Activated CD8-positive, alpha-beta T cell treated with anti-CD3 and anti-CD28 coated beads, Interleukin-2, amount 10 ng/mL, durations not matched to agents 7 days and 5 days (primary cell): ENCODE measurements at regions not wholly inside any gene's neighbourhood (a gene's known extent, or its start where the extent isn't known, plus 50 kb on each side); places are given as distances from the start of the nearest gene placed in this dataset.

Source experiments
- ATAC-seq: fragments of 150-1000 bp; cut with Tn5 transposase; one replicate; pipeline ENCODE4 v1.10.0; 2021; ENCODE audit warnings: moderate library complexity
- CTCF ChIA-PET: fragments of 350-600 bp; sonication (Branson Sonifier 250); formaldehyde crosslinking; loops from one replicate; lab custom pipeline; 2021; ENCODE audit warnings: antibody characterized with exemption; lab: Charles Lee
- POLR2A ChIA-PET: fragments of 350-600 bp; sonication (Branson Sonifier 250); formaldehyde crosslinking; loops from one replicate; lab custom pipeline; 2021; ENCODE audit warnings: antibody characterized with exemption; lab: Charles Lee
- DNase-seq: peaks from one replicate; pipeline ENCODE4 v3.0.0-alpha.2; 2020
- H3K27ac Mint-ChIP-seq: one replicate; pipeline ENCODE4 v1.8.0; 2021; ENCODE audit warnings: mild to moderate bottlenecking, mixed read lengths
- H3K27me3 Mint-ChIP-seq: one replicate; pipeline ENCODE4 v1.8.0; 2021; ENCODE audit warnings: low read depth, mixed read lengths
- H3K36me3 Mint-ChIP-seq: one replicate; pipeline ENCODE4 v1.8.0; 2021; ENCODE audit warnings: low read depth, mixed read lengths
- H3K4me1 Mint-ChIP-seq: one replicate; pipeline ENCODE4 v1.8.0; 2021; ENCODE audit warnings: low read depth, mixed read lengths
- H3K4me3 Mint-ChIP-seq: one replicate; pipeline ENCODE4 v1.8.0; 2021; ENCODE audit warnings: mild to moderate bottlenecking, mixed read lengths
- H3K9me3 Mint-ChIP-seq: one replicate; pipeline ENCODE4 v1.8.0; 2022; ENCODE audit warnings: mixed read lengths; ENCODE audit not compliant: insufficient read depth

DNA sequence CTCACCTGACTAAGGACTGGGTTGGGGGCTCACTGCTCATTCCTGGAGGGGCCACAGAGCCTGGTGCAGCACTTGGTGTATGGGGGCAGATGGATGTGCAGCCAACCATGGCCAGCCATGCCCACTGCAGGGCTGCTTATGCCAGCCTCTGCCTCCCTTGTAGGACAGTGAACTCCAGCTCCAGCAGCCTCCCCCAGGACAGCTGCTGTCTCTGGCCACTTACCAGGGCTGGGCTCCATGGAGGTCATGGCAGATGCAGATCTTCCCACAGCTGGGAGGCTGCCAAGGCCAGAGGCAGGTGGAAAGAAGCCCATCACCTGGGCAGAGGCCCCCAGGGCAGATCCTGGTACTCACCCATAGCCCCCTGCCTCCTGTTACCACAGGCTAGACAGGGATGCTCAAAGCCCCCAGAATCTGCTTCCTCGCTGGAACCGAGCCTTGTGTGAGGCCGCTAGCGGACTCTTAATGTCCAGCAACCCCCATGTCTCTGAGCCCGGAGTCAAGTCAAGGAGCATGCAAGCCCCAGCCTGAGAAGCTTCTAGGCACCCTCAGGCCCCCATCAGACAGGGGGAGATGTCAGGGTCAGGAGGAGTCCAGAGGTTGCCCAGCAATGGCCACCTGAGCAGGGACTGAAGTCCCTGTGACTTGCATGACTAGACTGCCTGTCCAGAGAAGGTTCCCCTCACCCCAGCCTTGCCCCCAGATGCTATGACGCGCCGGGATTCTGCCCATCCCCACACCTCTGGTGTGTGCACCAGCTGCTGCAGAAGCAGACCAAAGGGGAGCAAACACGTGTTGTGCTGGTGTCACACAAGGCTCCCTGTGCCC is 123.6 kb downstream of the TWIST2 start:
- no peak for ATAC-seq
- no peak overlapping the region for H3K27ac Mint-ChIP-seq
- H3K9me3 Mint-ChIP-seq: peaks cover 9% of the 10 kb centered on the region
- H3K4me3 Mint-ChIP-seq: no peak overlapping the region
- H3K36me3 Mint-ChIP-seq: no peaks in the 10 kb centered on the region
- no peaks in the 10 kb centered on the region for H3K4me1 Mint-ChIP-seq
- CTCF ChIA-PET: interaction anchor here (1.0 kb wide), 1 partner anchor 21 kb away, joined by 3 read pairs; no protein-coding TSS in a partner anchor
- DNase-seq: no peak
- POLR2A ChIA-PET: no interaction called here
- peaks cover 4% of the 10 kb centered on the region for H3K27me3 Mint-ChIP-seq

DNA sequence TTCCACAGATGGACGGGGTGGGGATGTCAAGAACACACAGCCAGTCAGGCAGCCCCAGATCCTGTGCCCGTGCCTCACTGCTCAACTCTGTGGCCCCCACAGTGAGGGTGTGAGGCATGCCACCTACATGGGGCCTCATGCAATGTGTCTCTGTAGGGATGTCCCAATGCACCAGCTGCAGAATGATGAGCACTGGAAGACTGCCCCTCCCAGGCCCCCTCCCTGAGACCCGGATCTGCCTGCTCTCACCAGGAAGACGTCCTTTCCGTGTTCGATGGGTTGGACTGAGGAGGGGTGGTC is 124.2 kb downstream of the TWIST2 start:
- H3K4me3 Mint-ChIP-seq: no peak overlapping the region
- no peak for ATAC-seq
- H3K27ac Mint-ChIP-seq: no peak overlapping the region
- no peak for DNase-seq
- CTCF ChIA-PET: no interaction called here
- peaks cover 9% of the 10 kb centered on the region for H3K9me3 Mint-ChIP-seq
- H3K36me3 Mint-ChIP-seq: no peaks in the 10 kb centered on the region
- POLR2A ChIA-PET: no interaction called here
- H3K27me3 Mint-ChIP-seq: peaks cover 4% of the 10 kb centered on the region
- no peaks in the 10 kb centered on the region for H3K4me1 Mint-ChIP-seq

DNA sequence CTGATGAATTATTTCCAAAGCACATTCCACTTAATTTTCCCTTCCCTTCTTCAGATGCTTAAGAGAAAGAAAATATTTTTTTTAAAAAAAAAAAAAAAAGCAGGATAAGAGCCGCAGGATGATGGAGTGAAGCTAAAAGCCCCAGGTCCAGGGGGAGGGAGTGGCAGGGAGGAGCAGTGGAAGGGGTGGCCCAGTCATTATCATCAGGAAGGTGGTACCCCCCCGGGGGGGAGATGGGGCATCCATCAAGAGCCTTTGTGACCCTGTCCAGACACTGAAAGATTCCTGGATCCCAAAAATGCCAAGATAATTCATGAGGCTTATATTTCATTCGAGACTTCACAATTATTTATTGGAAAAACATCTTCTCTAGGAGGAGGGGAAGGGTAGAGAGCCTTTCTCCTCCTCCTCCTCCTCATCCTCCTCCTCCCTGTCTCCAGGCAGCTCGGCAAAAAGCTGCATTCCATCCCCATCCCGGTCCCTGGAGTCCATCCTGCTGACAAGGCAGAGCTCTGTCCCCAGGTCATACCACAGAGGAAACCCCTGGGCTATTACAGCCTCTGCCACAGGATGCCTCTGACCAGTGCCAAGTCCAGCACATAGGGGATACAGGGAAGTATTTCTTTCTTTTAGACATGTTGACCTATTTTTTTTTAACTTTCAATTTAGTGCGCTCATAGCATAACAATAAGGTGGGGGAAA is 125.3 kb downstream of the TWIST2 start:
- ATAC-seq (no peak), DNase-seq (no peak)
- Mint-ChIP-seq H3K27ac (no peak overlapping the region), H3K4me1 (no peaks in the 10 kb centered on the region), H3K36me3 (no peaks in the 10 kb centered on the region), H3K4me3 (no peak overlapping the region), H3K9me3 (peaks cover 9% of the 10 kb centered on the region), H3K27me3 (peaks cover 7% of the 10 kb centered on the region)
- CTCF ChIA-PET: no interaction called here
- POLR2A ChIA-PET: no interaction called here

DNA sequence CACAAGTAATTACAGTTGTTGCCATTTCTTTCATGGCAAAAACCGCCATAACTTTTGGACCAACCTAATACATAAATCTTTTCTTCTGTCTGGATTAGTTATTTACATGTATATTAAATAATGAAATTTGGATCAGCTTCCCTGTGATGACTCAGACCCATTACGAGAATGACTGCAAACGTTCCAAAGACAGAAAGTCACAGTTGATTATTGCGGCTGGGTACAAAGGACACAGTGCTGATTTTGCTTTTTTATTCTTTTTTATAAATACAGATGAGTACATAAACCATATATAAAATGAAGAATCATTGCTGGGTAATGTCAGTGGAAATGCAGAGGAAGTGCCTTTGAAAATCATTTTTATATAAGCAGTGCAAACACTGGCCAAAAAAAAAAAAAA is 126.2 kb downstream of the TWIST2 start:
- no peak overlapping the region for H3K27ac Mint-ChIP-seq
- H3K9me3 Mint-ChIP-seq: peaks cover 9% of the 10 kb centered on the region
- POLR2A ChIA-PET: no interaction called here
- ATAC-seq (no peak), DNase-seq (no peak)
- no peaks in the 10 kb centered on the region for H3K36me3 Mint-ChIP-seq
- no peaks in the 10 kb centered on the region for H3K4me1 Mint-ChIP-seq
- H3K4me3 Mint-ChIP-seq: no peak overlapping the region
- CTCF ChIA-PET: no interaction called here
- H3K27me3 Mint-ChIP-seq: peaks cover 10% of the 10 kb centered on the region

DNA sequence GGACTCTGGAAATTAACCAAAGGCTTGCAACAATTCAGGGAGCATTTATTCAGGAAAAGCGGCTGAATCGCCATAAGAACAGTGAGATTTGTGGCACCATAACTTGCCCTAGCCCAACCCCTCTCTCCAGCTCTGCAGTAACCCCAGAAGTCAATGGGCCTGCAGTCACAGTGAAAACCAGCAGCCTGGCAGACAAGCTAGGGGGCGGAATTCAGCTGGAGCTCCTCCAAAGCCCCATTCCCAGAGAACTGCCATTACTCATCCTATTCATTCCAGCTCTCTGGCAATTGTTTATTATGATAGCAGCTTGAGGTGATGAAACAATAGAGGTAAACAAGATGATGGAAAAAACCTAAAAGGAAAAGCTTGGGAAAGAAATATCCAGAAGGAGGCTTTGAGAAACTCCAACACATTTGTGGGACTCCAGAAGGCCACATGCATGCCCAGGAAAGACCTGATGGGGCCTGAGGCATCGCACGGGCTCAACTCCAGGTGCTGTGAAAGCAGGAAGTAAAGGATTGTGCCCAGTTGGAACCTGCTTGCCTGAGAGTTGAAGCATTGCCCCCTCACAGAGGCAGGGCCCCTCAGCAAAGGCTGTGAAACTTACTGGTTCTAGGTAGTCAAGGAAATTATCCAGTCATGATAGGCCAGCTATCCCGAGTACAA is 126.7 kb downstream of the TWIST2 start:
- peaks cover 10% of the 10 kb centered on the region for H3K27me3 Mint-ChIP-seq
- no peaks in the 10 kb centered on the region for H3K36me3 Mint-ChIP-seq
- ChIA-PET CTCF (no interaction called here), POLR2A (no interaction called here)
- H3K27ac Mint-ChIP-seq: no peak overlapping the region
- ATAC-seq (no peak), DNase-seq (no peak)
- no peaks in the 10 kb centered on the region for H3K4me1 Mint-ChIP-seq
- H3K4me3 Mint-ChIP-seq: no peak overlapping the region
- H3K9me3 Mint-ChIP-seq: peaks cover 13% of the 10 kb centered on the region

DNA sequence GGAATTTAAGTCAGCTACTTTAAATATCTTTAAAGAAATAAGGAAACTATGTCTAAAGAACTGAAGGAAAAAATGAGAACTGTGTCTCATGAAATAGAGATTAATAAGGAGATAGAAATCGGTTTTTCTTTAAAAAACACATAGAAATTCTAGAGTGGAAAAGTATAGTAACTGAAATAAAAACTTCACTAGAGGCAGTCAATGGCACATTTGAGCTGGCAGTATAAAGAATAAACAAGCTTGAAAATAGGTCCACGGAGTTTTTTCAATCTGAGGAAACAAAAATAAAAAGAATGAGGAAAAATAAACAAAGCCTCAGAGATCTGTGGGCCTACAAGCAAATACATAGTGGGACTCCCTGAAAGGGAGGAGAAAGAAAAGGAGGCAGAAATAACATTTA is 127.5 kb downstream of the TWIST2 start:
- ATAC-seq (no peak), DNase-seq (no peak)
- ChIA-PET POLR2A (no interaction called here), CTCF (no interaction called here)
- no peak overlapping the region for H3K27ac Mint-ChIP-seq
- H3K27me3 Mint-ChIP-seq: peaks cover 9% of the 10 kb centered on the region
- no peaks in the 10 kb centered on the region for H3K4me1 Mint-ChIP-seq
- H3K9me3 Mint-ChIP-seq: peaks cover 13% of the 10 kb centered on the region
- H3K36me3 Mint-ChIP-seq: no peaks in the 10 kb centered on the region
- no peak overlapping the region for H3K4me3 Mint-ChIP-seq

DNA sequence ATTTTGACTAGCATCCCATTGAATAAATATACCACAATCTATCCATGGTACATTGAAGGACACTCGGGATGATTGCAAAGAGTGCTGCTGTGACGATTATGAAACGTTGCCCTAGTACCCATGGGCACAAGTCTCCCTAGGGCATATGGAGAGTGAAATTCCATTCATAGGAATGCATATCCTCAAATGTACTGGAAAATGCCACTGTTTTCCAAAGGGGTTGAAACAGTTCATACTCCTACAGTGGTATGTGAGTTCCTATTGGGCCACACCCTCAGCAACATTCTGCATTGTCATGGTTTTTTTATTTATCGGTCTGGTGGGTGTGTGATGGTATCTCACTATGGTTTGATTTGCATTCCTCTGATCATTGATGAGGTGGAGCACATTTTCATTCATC is 130.6 kb downstream of the TWIST2 start:
- Mint-ChIP-seq H3K4me1 (no peaks in the 10 kb centered on the region), H3K27ac (no peak overlapping the region), H3K9me3 (peaks cover 13% of the 10 kb centered on the region), H3K36me3 (no peaks in the 10 kb centered on the region), H3K27me3 (peaks cover 10% of the 10 kb centered on the region), H3K4me3 (no peak overlapping the region)
- CTCF ChIA-PET: no interaction called here
- DNase-seq (peak; percentile 1), ATAC-seq (no peak)
- POLR2A ChIA-PET: no interaction called here

DNA sequence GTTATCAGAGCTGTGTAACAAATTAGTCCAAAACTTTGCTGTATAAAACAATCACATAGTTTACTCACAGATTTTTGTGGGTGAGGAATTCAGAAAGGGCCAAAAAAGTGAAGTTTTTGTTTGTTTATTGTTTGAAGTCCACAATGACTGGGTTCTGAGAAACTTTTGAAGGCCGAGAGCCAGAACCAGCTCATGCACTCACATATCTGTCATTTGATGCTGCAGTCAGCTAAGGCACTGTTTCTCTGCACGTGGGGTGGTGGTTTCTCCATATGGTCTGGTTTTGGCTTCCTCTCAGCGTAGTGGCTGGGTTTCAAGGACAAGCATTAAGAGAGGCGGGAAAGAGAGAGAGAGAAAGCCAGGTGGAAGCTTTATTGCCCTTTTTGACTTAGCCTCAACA is 131.8 kb downstream of the TWIST2 start:
- H3K4me1 Mint-ChIP-seq: no peaks in the 10 kb centered on the region
- ATAC-seq: no peak
- no peak overlapping the region for H3K4me3 Mint-ChIP-seq
- POLR2A ChIA-PET: no interaction called here
- peaks cover 13% of the 10 kb centered on the region for H3K9me3 Mint-ChIP-seq
- no peak overlapping the region for H3K27ac Mint-ChIP-seq
- H3K27me3 Mint-ChIP-seq: peaks cover 10% of the 10 kb centered on the region
- no peak for DNase-seq
- H3K36me3 Mint-ChIP-seq: no peaks in the 10 kb centered on the region
- CTCF ChIA-PET: no interaction called here

DNA sequence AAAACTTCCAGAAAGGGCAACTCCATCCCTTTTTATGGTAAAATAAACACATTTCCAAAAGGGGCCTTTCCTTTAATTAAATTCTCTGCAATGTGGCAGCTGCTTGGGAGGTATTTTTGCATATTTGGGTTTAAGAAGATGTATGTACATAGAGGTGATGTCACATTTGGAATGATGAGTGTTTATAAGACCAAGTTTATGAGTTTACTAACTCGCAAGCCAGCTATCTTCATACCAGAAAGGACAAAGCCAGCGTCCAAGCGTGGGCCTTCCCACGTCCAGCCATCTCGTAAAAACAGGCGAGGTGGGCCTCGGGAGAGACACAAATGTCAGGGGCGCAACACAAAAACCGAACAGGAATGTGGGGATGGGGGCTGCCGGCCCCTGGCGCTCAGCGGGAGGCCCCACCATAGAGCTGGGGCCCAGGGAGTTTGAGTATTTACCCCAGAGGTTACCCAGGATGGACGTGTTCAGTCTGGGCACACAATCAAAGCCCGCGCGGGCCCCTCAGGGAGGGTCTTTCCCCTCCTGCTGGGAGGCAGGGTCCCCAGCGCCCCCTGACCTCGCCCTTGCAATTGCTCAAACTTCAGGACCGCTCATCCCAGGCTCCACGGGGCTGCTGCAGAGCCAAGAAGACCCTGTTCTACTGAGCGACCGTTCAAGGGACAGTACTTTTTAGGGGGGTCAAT is 137.3 kb downstream of the TWIST2 start:
- Mint-ChIP-seq H3K27ac (no peak overlapping the region), H3K9me3 (no peaks in the 10 kb centered on the region), H3K36me3 (no peaks in the 10 kb centered on the region), H3K4me3 (no peak overlapping the region), H3K4me1 (no peaks in the 10 kb centered on the region), H3K27me3 (peaks cover 2% of the 10 kb centered on the region)
- ChIA-PET POLR2A (no interaction called here), CTCF (no interaction called here)
- DNase-seq (no peak), ATAC-seq (no peak)

DNA sequence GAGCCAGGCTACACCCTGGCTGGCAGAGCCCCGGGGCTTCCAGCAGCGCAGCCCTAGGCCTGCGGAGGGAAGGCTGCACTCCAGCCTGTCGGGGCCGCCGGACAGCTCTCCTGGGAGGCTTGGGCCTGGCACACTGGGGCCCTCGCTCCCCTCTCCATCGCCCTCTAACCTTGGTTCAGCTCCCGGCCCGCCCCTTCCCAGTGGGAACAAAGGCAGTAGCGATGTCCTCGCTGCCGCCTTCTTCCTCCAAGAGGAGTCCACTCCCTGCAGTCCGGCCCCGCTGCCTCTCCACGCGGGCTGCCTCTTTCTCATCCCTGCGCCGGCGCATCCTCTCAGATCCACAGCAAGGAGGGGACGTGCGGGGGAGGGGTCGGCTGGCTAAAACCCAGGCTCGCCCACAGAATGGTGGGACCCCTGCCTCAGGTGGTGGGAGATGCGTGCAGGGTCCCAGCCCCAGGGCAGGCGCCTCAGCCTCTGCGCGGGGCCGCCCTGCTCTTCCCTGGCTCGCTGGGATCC is 138.1 kb downstream of the TWIST2 start:
- DNase-seq: no peak
- ChIA-PET POLR2A (no interaction called here), CTCF (no interaction called here)
- H3K4me3 Mint-ChIP-seq: no peak overlapping the region
- H3K27me3 Mint-ChIP-seq: peaks cover 2% of the 10 kb centered on the region
- no peaks in the 10 kb centered on the region for H3K36me3 Mint-ChIP-seq
- H3K27ac Mint-ChIP-seq: no peak overlapping the region
- no peak for ATAC-seq
- H3K4me1 Mint-ChIP-seq: no peaks in the 10 kb centered on the region
- H3K9me3 Mint-ChIP-seq: no peaks in the 10 kb centered on the region

DNA sequence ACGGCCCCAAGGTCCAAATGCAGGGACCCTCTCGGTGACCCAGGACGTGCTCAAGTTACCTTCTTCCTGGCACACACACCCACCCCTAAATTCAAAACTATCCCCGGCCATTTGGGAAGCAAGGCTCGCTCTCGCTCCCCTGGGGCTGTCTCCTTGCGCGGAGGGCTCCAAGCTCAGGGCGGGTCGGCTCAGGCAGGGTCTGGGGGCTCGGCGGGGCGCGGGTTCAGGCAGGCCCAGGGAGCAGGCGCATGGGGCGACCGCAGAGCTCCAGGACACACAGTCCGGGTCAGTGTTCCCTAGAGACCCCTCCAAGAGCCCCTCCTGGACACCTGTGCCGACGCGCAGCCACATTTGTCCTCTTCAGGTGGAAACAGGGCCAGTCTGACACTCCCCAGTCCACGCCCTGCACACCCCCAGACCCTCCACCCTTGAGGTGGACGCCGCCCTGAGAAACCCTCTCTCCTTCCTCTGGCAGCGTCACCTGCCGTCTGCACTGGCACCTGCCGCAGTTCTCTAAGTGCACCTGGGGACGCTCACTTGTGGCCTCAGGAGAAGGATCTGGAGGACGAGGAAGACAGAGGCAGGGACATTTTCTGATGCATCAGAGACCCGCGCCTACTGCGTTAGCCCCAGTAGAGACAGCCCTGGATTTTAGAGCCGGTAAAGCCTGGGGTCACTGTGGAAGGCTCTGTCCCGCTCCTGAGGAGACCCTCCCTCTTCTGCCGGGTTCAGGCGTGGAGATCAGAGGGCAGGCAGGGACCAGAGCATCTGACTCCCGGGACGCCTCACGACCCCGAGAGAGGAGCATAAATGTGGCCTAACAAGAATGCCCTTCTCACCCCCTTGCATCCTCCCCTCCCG is 138.8 kb downstream of the TWIST2 start:
- DNase-seq: no peak
- no peak overlapping the region for H3K4me3 Mint-ChIP-seq
- CTCF ChIA-PET: no interaction called here
- H3K27ac Mint-ChIP-seq: no peak overlapping the region
- H3K27me3 Mint-ChIP-seq: peaks cover 2% of the 10 kb centered on the region
- H3K4me1 Mint-ChIP-seq: no peaks in the 10 kb centered on the region
- POLR2A ChIA-PET: no interaction called here
- ATAC-seq: no peak
- no peaks in the 10 kb centered on the region for H3K36me3 Mint-ChIP-seq
- no peaks in the 10 kb centered on the region for H3K9me3 Mint-ChIP-seq
